A673 (cell line): ENCODE measurements at regions not wholly inside any gene's neighbourhood (a gene's known extent, or its start where the extent isn't known, plus 50 kb on each side); places are given as distances from the start of the nearest gene placed in this dataset.

Experiments used
- EZH2 ChIP-seq: fragments of 200-600 bp; sonication (generic); IDR thresholded peaks from 2 replicates; pipeline ENCODE4 v1.6.1; 2017; ENCODE audit warnings: borderline replicate concordance, low read depth, mild to moderate bottlenecking, mixed read lengths, antibody characterized with exemption, low read length; ENCODE audit not compliant: poor library complexity, severe bottlenecking
- TF ChIP-seq, protein P1 (sequence below): fragments of 300-800, 200-600 bp; sonication (generic); conservative IDR thresholded peaks from 2 replicates; pipeline ENCODE4 v1.5.1; 2017; ENCODE audit warnings: low read depth, mild to moderate bottlenecking, antibody characterized with exemption, low read length, moderate library complexity, mixed read lengths

DNA sequence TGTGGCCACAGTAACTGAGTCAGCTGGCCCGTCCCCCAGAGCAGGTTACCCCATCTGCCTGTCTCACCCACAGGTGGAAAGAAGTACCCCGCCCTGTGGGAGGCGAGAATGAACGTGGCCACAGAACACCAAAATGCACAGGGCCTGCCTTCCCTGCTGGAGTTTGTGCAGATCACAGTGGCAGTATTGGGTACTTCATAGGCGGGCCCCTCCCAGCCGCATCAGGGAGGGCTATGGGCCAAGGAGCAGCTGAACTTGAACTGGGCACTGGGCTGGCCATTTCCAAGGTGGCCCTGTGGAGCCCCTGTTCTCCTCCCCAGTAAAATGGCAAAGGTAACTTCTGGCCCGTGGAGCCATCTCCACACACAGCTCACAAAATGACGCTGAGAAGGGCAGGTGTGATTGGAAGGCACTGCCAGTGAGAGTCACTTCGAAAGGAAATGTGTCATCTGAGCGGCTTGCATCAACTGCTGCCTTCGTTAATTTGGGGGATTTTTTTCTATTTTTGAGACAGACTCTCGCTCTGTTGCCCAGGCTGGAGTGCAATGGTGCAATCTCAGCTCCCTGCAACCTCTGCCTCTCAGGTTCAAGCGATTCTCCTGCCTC is 162.9 kb downstream of the ENGASE start:
- TF ChIP-seq, protein P1, sequence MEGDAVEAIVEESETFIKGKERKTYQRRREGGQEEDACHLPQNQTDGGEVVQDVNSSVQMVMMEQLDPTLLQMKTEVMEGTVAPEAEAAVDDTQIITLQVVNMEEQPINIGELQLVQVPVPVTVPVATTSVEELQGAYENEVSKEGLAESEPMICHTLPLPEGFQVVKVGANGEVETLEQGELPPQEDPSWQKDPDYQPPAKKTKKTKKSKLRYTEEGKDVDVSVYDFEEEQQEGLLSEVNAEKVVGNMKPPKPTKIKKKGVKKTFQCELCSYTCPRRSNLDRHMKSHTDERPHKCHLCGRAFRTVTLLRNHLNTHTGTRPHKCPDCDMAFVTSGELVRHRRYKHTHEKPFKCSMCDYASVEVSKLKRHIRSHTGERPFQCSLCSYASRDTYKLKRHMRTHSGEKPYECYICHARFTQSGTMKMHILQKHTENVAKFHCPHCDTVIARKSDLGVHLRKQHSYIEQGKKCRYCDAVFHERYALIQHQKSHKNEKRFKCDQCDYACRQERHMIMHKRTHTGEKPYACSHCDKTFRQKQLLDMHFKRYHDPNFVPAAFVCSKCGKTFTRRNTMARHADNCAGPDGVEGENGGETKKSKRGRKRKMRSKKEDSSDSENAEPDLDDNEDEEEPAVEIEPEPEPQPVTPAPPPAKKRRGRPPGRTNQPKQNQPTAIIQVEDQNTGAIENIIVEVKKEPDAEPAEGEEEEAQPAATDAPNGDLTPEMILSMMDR = no peak
- no peak for TF ChIP-seq EZH2
